ENCODE measurements at regions not wholly inside any gene's neighbourhood (a gene's known extent, or its start where the extent isn't known, plus 50 kb on each side); places are given as distances from the start of the nearest gene placed in this dataset.

DNA sequence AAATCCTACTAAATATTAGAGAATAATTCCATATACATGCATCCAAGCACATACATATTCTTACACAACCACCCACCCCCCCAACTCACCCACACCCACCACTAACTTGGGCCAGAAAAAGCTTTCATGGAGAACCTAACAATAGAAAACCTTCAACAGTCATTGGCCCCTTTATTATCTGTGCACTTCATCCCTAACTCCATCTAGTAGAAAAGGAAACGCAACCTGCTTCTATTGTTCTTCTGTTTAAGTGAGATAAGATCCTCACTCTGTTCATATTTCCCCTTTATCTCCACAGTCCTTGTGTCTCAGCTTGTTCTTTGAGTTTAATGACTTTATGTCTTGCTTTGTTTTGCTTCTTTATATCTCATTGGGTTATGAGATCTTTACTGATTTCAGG, 1740.2 kb upstream of the CELF4 start:
- TF ChIP-seq CTCF (IDR thresholded peaks at IDR 0.05; ENCODE audit: insufficient read depth, low read depth, low read length) (no peak), EZH2 (IDR thresholded peaks at IDR 0.05; ENCODE audit: insufficient read depth, low read length) (no peak)
